ENCODE measurements at regions not wholly inside any gene's neighbourhood (a gene's known extent, or its start where the extent isn't known, plus 50 kb on each side); places are given as distances from the start of the nearest gene placed in this dataset.
"Not testable (repeated sequence)": the region's sequence is repeated elsewhere in the genome, so short reads cannot be mapped to it uniquely, and the experiment has no call there.

GRCh38 chr2:237210763-237211162 is 125.1 kb downstream of the COPS8 start:
- no peaks in the 10 kb centered on the region for H3K36me3 Mint-ChIP-seq (ENCODE audit: insufficient read depth)
- H3K4me3 Mint-ChIP-seq (ENCODE audit: low read depth) = no peak overlapping the region
- peaks cover 23% of the 10 kb centered on the region for H3K27me3 Mint-ChIP-seq
- no peak overlapping the region for H3K27ac Mint-ChIP-seq
- H3K9me3 Mint-ChIP-seq (ENCODE audit: low read depth) = no peaks in the 10 kb centered on the region
- H3K4me1 Mint-ChIP-seq (ENCODE audit: low read depth) = no peaks in the 10 kb centered on the region
- no peak for DNase-seq (ENCODE audit: low spot score, unreplicated experiment)
- TF ChIP-seq CTCF (IDR thresholded peaks at IDR 0.05; ENCODE audit: unreplicated experiment) = no peak

DNA sequence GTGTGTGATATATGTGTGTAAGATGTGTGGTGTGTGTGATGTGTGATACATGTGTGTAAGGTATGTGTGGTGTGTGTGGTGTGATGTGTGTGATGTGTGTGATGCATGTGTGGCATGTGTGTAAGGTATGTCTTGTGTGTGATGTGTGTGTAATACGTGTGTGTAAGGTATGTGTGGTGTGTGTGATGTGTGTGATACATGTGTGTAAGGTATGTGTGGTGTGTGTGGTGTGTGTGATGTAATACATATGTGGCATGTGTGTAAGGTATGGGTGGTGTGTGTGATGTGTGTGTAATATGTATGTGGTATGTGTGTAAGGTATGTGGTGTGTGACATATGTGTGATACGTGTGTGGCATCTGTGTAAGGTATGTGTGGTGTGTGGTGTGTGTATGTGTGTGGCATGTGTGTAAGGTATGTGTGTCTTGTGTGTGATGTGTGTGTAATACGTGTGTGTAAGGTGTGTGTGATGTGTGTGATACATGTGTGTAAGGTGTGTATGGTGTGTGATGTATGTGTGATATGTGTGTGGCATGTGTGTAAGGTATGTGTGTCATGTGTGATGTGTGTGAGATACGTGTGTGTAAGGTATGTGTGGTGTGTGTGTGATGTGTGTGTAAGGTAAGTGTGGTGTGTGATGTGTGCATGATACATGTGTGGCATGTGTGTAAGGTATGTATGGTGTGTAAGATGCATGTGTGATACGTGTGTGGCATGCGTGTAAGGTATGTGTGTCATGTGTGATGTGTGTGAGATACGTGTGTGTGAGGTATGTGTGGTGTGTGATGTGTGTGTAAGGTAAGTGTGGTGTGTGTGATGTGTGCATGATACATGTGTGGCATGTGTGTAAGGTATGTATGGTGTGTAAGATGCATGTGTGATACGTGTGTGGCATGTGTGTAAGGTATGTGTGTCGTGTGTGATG is 126.9 kb downstream of the COPS8 start:
- H3K4me3 Mint-ChIP-seq (ENCODE audit: low read depth); H3K27ac Mint-ChIP-seq; DNase-seq (ENCODE audit: low spot score, unreplicated experiment); H3K9me3 Mint-ChIP-seq (ENCODE audit: low read depth); H3K4me1 Mint-ChIP-seq (ENCODE audit: low read depth); H3K36me3 Mint-ChIP-seq (ENCODE audit: insufficient read depth): not testable (repeated sequence)
- H3K27me3 Mint-ChIP-seq = peaks cover 20% of the 10 kb centered on the region

- Mint-ChIP-seq H3K27ac (no peak overlapping the region), H3K36me3 (ENCODE audit: insufficient read depth) (no peaks in the 10 kb centered on the region), H3K27me3 (peaks cover 13% of the 10 kb centered on the region), H3K9me3 (ENCODE audit: low read depth) (no peaks in the 10 kb centered on the region), H3K4me1 (ENCODE audit: low read depth) (no peaks in the 10 kb centered on the region), H3K4me3 (ENCODE audit: low read depth) (no peak overlapping the region)
- no peak for TF ChIP-seq CTCF (IDR thresholded peaks at IDR 0.05; ENCODE audit: unreplicated experiment)
- DNase-seq (ENCODE audit: low spot score, unreplicated experiment) = no peak
These were observed 127.8 kb downstream of the COPS8 start for GRCh38 chr2:237213315-237214022.

DNA sequence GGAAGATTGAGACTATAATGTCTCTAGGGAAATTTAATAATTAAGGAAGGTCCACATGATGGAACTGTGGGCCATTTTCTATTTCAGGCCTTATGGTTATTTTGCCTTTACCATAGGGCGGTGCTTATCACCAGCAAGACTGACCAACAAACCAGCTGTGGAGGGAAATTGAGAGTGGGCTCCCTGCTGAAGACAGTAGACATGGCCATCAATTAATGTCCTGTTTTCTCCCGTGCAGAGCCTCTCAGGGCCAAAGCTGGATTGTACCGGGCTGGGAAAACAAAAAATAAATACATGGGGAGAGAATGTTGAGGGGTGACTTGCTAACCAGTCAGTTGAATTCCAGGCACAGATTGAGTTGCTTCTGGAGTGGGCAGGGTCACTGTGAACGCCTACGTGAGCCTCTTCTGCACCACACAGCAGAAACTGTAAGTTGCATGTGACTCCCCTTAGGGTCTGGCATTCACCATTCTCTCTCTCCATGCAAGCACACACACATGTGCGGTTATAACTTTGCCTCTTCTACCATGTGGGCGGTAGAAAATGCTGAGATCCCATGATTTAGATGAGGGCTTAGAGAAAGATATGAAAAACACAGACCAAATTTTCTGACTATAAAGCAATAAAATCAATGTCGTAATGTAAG is 128.5 kb downstream of the COPS8 start:
- Mint-ChIP-seq H3K36me3 (ENCODE audit: insufficient read depth) (no peaks in the 10 kb centered on the region), H3K27me3 (peaks cover 13% of the 10 kb centered on the region), H3K27ac (no peak overlapping the region), H3K9me3 (ENCODE audit: low read depth) (no peaks in the 10 kb centered on the region), H3K4me1 (ENCODE audit: low read depth) (no peaks in the 10 kb centered on the region), H3K4me3 (ENCODE audit: low read depth) (no peak overlapping the region)
- no peak for DNase-seq (ENCODE audit: low spot score, unreplicated experiment)
- no peak for TF ChIP-seq CTCF (IDR thresholded peaks at IDR 0.05; ENCODE audit: unreplicated experiment)

- H3K27me3 Mint-ChIP-seq = peaks cover 8% of the 10 kb centered on the region
- no peaks in the 10 kb centered on the region for H3K36me3 Mint-ChIP-seq (ENCODE audit: insufficient read depth)
- DNase-seq (ENCODE audit: low spot score, unreplicated experiment) = no peak
- no peaks in the 10 kb centered on the region for H3K9me3 Mint-ChIP-seq (ENCODE audit: low read depth)
- H3K4me3 Mint-ChIP-seq (ENCODE audit: low read depth) = no peak overlapping the region
- no peak overlapping the region for H3K27ac Mint-ChIP-seq
- no peak for TF ChIP-seq CTCF (IDR thresholded peaks at IDR 0.05; ENCODE audit: unreplicated experiment)
- no peaks in the 10 kb centered on the region for H3K4me1 Mint-ChIP-seq (ENCODE audit: low read depth)
These were observed 129.3 kb downstream of the COPS8 start for GRCh38 chr2:237214963-237215362.

Data from progenitor cell of endocrine pancreas (in vitro differentiated cells).